Pancreas (tissue), 10 donors: ENCODE measurements at regions not wholly inside any gene's neighbourhood (a gene's known extent, or its start where the extent isn't known, plus 50 kb on each side); places are given as distances from the start of the nearest gene placed in this dataset.
"Not testable (repeated sequence)": the region's sequence is repeated elsewhere in the genome, so short reads cannot be mapped to it uniquely, and the experiment has no call there.

Experiments used
- ATAC-seq, 4 donors: fragments of 200-7000 bp; cut with Tn5 transposase; one replicate each; pipeline versions ENCODE4 v1.8.0 to v1.9.1; 2020; ENCODE audit warnings: mild to moderate bottlenecking in 4 of 4, moderate library complexity in 4 of 4
- DNase-seq, 6 donors: peaks; one replicate each; pipeline ENCODE4 v3.0.0-alpha.2; 2020
- FAIRE-seq: peaks from 2 replicates; lab custom pipeline; 2012; peaks lifted over from hg19 to GRCh38; lab: Jason Lieb, UNC
- H3K27ac ChIP-seq, 4 donors: fragments of 200-600 bp; sonication (generic); 1 replicate in 3 of 4; 2 replicates in 1 of 4; pipeline versions ENCODE4 v1.5.0 to v1.8.0; 2020
- H3K27me3 ChIP-seq, 4 donors: fragments of 200-600 bp; one replicate each; pipeline ENCODE4 v1.8.0; 2021
- H3K36me3 ChIP-seq, 3 donors: fragments of 200-600 bp; sonication (generic) in 1 of 3; one replicate each; pipeline versions ENCODE4 v1.5.0 to v1.8.0; 2020 to 2021
- H3K4me1 ChIP-seq, 3 donors: fragments of 200-600 bp; one replicate each; pipeline ENCODE4 v1.8.0; 2021
- H3K4me3 ChIP-seq, 4 donors: fragments of 200-600 bp; sonication (generic) in 2 of 4; one replicate each; pipeline versions ENCODE4 v1.5.0 to v1.8.0; 2020 to 2021
- H3K9me3 ChIP-seq, 4 donors: fragments of 200-600 bp; one replicate each; pipeline ENCODE4 v1.8.0; 2021
- WGBS, 2 donors: extraction: QIAGEN DNeasy Blood & Tissue Kit; methylation state at CpG; one replicate each; pipeline ENCODE4 v1.1.7; 2013; 5-methylcytosine and 5-hydroxymethylcytosine counted together
- intact Hi-C, 3 donors: fragments of 100-400 bp; cut with DNase I; formaldehyde crosslinking; loops; one replicate each; pipeline versions ENCODE4 v1.11.1 to v1.14.2; 2022
- TF ChIP-seq, protein P1 (sequence below), 4 donors: fragments of 200-600 bp; sonication (generic) in 3 of 4; IDR thresholded peaks; one replicate each; pipeline versions ENCODE4 v1.5.0 to v1.8.0; 2021; ENCODE audit warnings: antibody characterized with exemption in 4 of 4
- donor health status: healthy with polysubstance abuse.
- donor health status: DM: no; HTN: no; CAD: no; lungs with moderate emphysema.
- donor health status: DM: no; HTN: no; CAD: no.
- donor health status: control.
- donor health status: control.
- donor health status: Bipolar disorder and iron deficiency.
- donor health status: DM: yes; HTN: yes; CAD: no.
- donor health status: DM: no; HTN: no; CAD: no.
- donor health status: DM: no; HTN: no; CAD: no.
- donor health status: DM: yes; HTN: yes; CAD: no.

DNA sequence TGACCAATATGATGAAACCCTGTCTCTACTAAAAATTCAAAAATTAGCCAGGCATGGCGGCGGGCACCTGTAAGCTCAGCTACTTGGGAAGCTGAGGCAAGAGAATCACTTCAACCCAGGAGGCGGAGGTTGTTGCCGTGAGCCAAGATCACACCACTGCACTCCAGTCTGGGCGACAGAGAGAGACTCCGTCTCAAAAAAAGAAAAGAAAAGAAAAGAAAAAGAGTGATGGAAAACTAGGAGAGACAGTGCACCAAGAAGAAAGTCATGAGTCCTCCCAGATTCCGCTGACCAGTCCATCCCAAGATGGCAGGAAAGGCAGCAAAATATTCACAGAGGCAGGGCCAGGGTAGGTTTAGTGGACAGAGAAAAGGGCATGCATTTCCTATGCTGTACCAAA is 226.9 kb downstream of the ASMT start:
- Histone ChIP-seq H3K4me1 (no peaks in the 10 kb centered on the region), H3K36me3 (no peaks in the 10 kb centered on the region), H3K27ac (no peak overlapping the region), H3K4me3 (no peak overlapping the region), H3K9me3 (no peaks in the 10 kb centered on the region), H3K27me3 (no peaks in the 10 kb centered on the region)
- intact Hi-C loops = no loop called here
- no peak for ATAC-seq
- FAIRE-seq = no peak
- TF ChIP-seq, protein P1, sequence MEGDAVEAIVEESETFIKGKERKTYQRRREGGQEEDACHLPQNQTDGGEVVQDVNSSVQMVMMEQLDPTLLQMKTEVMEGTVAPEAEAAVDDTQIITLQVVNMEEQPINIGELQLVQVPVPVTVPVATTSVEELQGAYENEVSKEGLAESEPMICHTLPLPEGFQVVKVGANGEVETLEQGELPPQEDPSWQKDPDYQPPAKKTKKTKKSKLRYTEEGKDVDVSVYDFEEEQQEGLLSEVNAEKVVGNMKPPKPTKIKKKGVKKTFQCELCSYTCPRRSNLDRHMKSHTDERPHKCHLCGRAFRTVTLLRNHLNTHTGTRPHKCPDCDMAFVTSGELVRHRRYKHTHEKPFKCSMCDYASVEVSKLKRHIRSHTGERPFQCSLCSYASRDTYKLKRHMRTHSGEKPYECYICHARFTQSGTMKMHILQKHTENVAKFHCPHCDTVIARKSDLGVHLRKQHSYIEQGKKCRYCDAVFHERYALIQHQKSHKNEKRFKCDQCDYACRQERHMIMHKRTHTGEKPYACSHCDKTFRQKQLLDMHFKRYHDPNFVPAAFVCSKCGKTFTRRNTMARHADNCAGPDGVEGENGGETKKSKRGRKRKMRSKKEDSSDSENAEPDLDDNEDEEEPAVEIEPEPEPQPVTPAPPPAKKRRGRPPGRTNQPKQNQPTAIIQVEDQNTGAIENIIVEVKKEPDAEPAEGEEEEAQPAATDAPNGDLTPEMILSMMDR (IDR thresholded peaks at IDR 0.05) = no peak
- 87 to 93% methylated on average over 7 of the region's 7 CpGs for WGBS, 2 donors
- no peak for DNase-seq

DNA sequence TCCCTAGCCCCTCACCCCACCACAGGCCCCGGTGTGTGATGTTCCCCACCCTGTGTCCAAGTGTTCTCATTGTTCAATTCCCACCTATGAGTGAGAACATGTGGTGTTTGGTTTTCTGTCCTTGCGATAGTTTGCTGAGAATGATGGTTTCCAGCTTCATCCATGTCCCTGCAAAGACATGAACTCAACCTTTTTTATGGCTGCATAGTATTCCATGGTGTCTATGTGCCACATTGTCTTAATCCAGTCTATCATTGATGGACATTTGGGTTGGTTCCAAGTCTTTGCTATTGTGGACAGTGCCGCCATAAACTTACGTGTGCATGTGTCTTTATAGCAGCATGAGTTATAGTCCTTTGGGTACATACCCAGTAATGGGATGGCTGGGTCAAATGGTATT is 232.1 kb downstream of the ASMT start:
- H3K4me1 ChIP-seq, DNase-seq, H3K4me3 ChIP-seq, FAIRE-seq, H3K36me3 ChIP-seq, ATAC-seq, intact Hi-C loops, H3K27me3 ChIP-seq, H3K27ac ChIP-seq, H3K9me3 ChIP-seq: not testable (repeated sequence)
- 91 to 96% methylated on average over 4 of the region's 4 CpGs for WGBS, 2 donors

DNA sequence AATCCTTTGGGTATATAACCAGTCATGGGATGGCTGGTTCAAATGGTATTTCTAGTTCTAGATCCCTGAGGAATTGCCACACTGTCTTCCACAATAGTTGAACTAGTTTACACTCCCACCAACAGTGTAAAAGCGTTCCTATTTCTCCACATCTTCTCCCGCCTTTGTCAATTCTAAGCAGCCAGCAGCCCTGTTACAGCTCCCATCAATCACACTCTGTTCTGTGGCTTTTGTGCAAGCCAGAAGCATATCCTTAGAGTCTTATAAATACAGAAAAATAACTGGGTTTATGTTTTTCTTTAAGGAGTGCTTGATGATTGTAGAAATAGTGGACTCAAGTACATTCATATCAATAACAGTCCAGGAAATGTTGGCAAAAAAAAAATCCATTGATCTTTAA is 232.9 kb downstream of the ASMT start:
- 69 to 79% methylated on average over 2 of the region's 2 CpGs for WGBS, 2 donors
- H3K9me3 ChIP-seq, FAIRE-seq, H3K4me1 ChIP-seq, DNase-seq, ATAC-seq, H3K4me3 ChIP-seq, H3K27ac ChIP-seq, H3K27me3 ChIP-seq, intact Hi-C loops, H3K36me3 ChIP-seq: not testable (repeated sequence)

DNA sequence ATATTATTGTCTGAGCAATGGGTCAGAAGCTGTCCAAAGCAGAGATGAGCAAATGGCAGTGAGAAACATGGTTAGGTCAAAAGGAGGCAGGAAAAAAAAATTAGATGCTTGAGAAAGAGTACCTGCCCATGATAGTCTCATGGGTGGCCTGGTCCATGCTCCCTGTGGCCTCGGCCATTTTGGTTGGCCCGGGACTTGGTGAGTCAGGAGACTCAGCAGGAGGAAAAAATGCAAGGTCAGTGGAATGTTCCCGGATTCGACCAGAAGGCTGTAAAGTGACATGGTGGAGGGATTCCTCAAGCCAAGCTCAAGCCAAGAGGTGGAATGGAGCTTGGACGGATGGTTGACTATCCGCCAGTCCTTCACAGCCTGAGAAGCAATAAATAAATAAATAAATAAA is 236.7 kb downstream of the ASMT start:
- 77 to 91% methylated on average over 6 of the region's 6 CpGs for WGBS, 2 donors
- no peak for FAIRE-seq
- Histone ChIP-seq H3K9me3 (no peaks in the 10 kb centered on the region), H3K27ac (no peak overlapping the region), H3K27me3 (no peaks in the 10 kb centered on the region), H3K4me1 (no peaks in the 10 kb centered on the region), H3K36me3 (no peaks in the 10 kb centered on the region), H3K4me3 (no peak overlapping the region)
- ATAC-seq = no peak
- TF ChIP-seq, protein P1 (IDR thresholded peaks at IDR 0.05) = no peak
- intact Hi-C loops = no loop called here
- peak in 1 of 6 donors; percentile 12 for DNase-seq

DNA sequence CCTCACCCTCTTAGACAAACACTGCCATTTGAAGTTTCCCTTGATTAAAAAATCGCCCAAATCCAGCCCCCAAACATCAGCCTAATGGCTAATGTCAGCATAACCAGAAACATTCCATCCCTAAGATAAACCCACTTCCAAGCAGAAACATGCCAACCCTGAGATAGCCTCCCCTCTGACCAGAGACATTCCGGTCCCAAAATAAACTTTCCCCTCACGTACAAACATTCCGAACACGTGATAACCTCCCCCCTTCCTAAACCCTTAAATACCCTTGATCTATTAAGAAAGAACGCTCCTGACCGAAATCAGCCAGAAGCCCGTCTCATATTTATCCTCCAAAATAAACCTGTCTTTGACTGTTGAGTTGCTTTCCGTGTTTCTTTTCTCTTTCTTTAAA is 237.2 kb downstream of the ASMT start:
- Histone ChIP-seq H3K27ac (no peak overlapping the region), H3K4me3 (no peak overlapping the region), H3K4me1 (no peaks in the 10 kb centered on the region), H3K9me3 (no peaks in the 10 kb centered on the region), H3K36me3 (no peaks in the 10 kb centered on the region), H3K27me3 (no peaks in the 10 kb centered on the region)
- intact Hi-C loops = no loop called here
- ATAC-seq (no peak), FAIRE-seq (no peak), DNase-seq (no peak)
- TF ChIP-seq, protein P1 (IDR thresholded peaks at IDR 0.05) = no peak
- 62 to 76% methylated on average over 9 of the region's 9 CpGs for WGBS, 2 donors

DNA sequence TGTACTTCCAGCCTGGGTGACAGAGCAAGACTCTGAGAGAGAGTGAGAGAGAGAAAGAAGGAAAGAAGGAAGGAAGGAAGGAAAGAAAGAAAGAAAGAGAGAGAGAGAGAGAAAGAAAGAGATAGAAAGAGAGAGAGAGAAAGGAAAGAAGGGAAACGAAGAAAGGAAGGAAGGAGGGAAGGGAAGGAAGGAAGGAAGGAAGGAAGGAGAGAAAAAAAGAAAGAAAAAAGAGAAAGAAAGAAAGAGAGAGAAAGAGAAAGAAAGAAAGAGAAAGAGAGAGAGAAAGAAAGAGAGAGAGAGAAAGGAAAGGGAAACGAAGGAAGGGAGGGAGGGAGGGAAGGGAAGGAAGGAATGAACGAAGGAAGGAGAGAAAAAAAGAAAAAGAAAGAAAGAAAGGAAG is 238.6 kb downstream of the ASMT start:
- no peak for FAIRE-seq
- intact Hi-C loops = no loop called here
- DNase-seq = no peak
- ATAC-seq = no peak
- Histone ChIP-seq H3K9me3 (no peaks in the 10 kb centered on the region), H3K36me3 (no peaks in the 10 kb centered on the region), H3K27ac (no peak overlapping the region), H3K4me3 (no peak overlapping the region), H3K4me1 (no peaks in the 10 kb centered on the region), H3K27me3 (no peaks in the 10 kb centered on the region)
- 37 to 62% methylated on average over 3 of the region's 3 CpGs for WGBS, 2 donors
- TF ChIP-seq, protein P1 (IDR thresholded peaks at IDR 0.05) = no peak
